ENCODE measurements at regions not wholly inside any gene's neighbourhood (a gene's known extent, or its start where the extent isn't known, plus 50 kb on each side); places are given as distances from the start of the nearest gene placed in this dataset.

GRCh38 chr5:6321078-6321477 is 57.3 kb downstream of the MED10 start:
- no peak for TF ChIP-seq CTCF (IDR thresholded peaks at IDR 0.05; ENCODE audit: insufficient read depth, low read length, missing control alignments)
- ChIA-PET POLR2A (no interaction called here), CTCF (no interaction called here)
- no peak for DNase-seq (ENCODE audit: low read depth, low spot score)
- no peak overlapping the region for H3K4me3 ChIP-seq (ENCODE audit: low read depth, low read length)

GRCh38 chr5:6319116-6319515 is 59.2 kb downstream of the MED10 start:
- no peak for DNase-seq (ENCODE audit: low read depth, low spot score)
- ChIA-PET CTCF (no interaction called here), POLR2A (no interaction called here)
- no peak for TF ChIP-seq CTCF (IDR thresholded peaks at IDR 0.05; ENCODE audit: insufficient read depth, low read length, missing control alignments)
- H3K4me3 ChIP-seq (ENCODE audit: low read depth, low read length), result no peak overlapping the region

GRCh38 chr5:6317116-6317798 is 61.1 kb downstream of the MED10 start:
- CTCF ChIA-PET, result no interaction called here
- TF ChIP-seq CTCF (IDR thresholded peaks at IDR 0.05; ENCODE audit: insufficient read depth, low read length, missing control alignments), result no peak
- POLR2A ChIA-PET, result no interaction called here
- H3K4me3 ChIP-seq (ENCODE audit: low read depth, low read length), result no peak overlapping the region
- DNase-seq (ENCODE audit: low read depth, low spot score), result no peak

- no peak for DNase-seq (ENCODE audit: low read depth, low spot score)
- no peak for TF ChIP-seq CTCF (IDR thresholded peaks at IDR 0.05; ENCODE audit: insufficient read depth, low read length, missing control alignments)
- ChIA-PET POLR2A (no interaction called here), CTCF (no interaction called here)
- H3K4me3 ChIP-seq (ENCODE audit: low read depth, low read length), result no peak overlapping the region
Measured at GRCh38 chr5:6315580-6315979, 62.8 kb downstream of the MED10 start.

- no peak for TF ChIP-seq CTCF (IDR thresholded peaks at IDR 0.05; ENCODE audit: insufficient read depth, low read length, missing control alignments)
- DNase-seq (ENCODE audit: low read depth, low spot score), result no peak
- no peak overlapping the region for H3K4me3 ChIP-seq (ENCODE audit: low read depth, low read length)
- ChIA-PET POLR2A (no interaction called here), CTCF (no interaction called here)
Measured at GRCh38 chr5:6311568-6312501, 66.5 kb downstream of the MED10 start.

GRCh38 chr5:6309949-6310348 is 68.4 kb downstream of the MED10 start:
- DNase-seq (ENCODE audit: low read depth, low spot score), result no peak
- POLR2A ChIA-PET, result no interaction called here
- CTCF ChIA-PET, result no interaction called here
- no peak overlapping the region for H3K4me3 ChIP-seq (ENCODE audit: low read depth, low read length)
- no peak for TF ChIP-seq CTCF (IDR thresholded peaks at IDR 0.05; ENCODE audit: insufficient read depth, low read length, missing control alignments)

All from AG04449 (cell line).